ENCODE measurements at regions not wholly inside any gene's neighbourhood (a gene's known extent, or its start where the extent isn't known, plus 50 kb on each side); places are given as distances from the start of the nearest gene placed in this dataset.
"Not testable (repeated sequence)": the region's sequence is repeated elsewhere in the genome, so short reads cannot be mapped to it uniquely, and the experiment has no call there.

GRCh38 chr12:65690477-65690876 lies 133.8 kb upstream of the HMGA2 start:
- no peak for DNase-seq

GRCh38 chr12:65694130-65694529 lies 130.2 kb upstream of the HMGA2 start:
- no peak for DNase-seq

- DNase-seq = no peak
Measured at GRCh38 chr12:65695113-65695865, 129.0 kb upstream of the HMGA2 start.

GRCh38 chr12:65696227-65696626 lies 128.1 kb upstream of the HMGA2 start:
- no peak for DNase-seq

GRCh38 chr12:65699251-65699650 lies 125.0 kb upstream of the HMGA2 start:
- no peak for DNase-seq

GRCh38 chr12:65703176-65703575 lies 121.1 kb upstream of the HMGA2 start:
- DNase-seq = no peak

- no peak for DNase-seq
Measured at GRCh38 chr12:65705380-65705876, 118.9 kb upstream of the HMGA2 start.

- no peak for DNase-seq
Measured at GRCh38 chr12:65707051-65707450, 117.2 kb upstream of the HMGA2 start.

GRCh38 chr12:65712260-65713004 lies 111.9 kb upstream of the HMGA2 start:
- DNase-seq = no peak

GRCh38 chr12:65715961-65716360 lies 108.3 kb upstream of the HMGA2 start:
- no peak for DNase-seq

- DNase-seq = no peak
Measured at GRCh38 chr12:65720136-65721130, 103.8 kb upstream of the HMGA2 start.

GRCh38 chr12:65721541-65722190 lies 102.6 kb upstream of the HMGA2 start:
- no peak for DNase-seq

GRCh38 chr12:65725376-65725775 lies 98.9 kb upstream of the HMGA2 start:
- DNase-seq = no peak

GRCh38 chr12:65728455-65728847 lies 95.8 kb upstream of the HMGA2 start:
- no peak for DNase-seq

- no peak for DNase-seq
Measured at GRCh38 chr12:65728848-65729793, 95.2 kb upstream of the HMGA2 start.

GRCh38 chr12:65731771-65732170 lies 92.5 kb upstream of the HMGA2 start:
- DNase-seq = no peak

GRCh38 chr12:65733643-65734042 lies 90.6 kb upstream of the HMGA2 start:
- DNase-seq = not testable (repeated sequence)

GRCh38 chr12:65734226-65734625 lies 90.1 kb upstream of the HMGA2 start:
- no peak for DNase-seq

GRCh38 chr12:65739606-65740005 lies 84.7 kb upstream of the HMGA2 start:
- DNase-seq = no peak

- no peak for DNase-seq
Measured at GRCh38 chr12:65740506-65740872, 83.8 kb upstream of the HMGA2 start.

GRCh38 chr12:65740873-65741600 lies 83.2 kb upstream of the HMGA2 start:
- peak; percentile 80 for DNase-seq
